ENCODE measurements at regions not wholly inside any gene's neighbourhood (a gene's known extent, or its start where the extent isn't known, plus 50 kb on each side); places are given as distances from the start of the nearest gene placed in this dataset.

DNA sequence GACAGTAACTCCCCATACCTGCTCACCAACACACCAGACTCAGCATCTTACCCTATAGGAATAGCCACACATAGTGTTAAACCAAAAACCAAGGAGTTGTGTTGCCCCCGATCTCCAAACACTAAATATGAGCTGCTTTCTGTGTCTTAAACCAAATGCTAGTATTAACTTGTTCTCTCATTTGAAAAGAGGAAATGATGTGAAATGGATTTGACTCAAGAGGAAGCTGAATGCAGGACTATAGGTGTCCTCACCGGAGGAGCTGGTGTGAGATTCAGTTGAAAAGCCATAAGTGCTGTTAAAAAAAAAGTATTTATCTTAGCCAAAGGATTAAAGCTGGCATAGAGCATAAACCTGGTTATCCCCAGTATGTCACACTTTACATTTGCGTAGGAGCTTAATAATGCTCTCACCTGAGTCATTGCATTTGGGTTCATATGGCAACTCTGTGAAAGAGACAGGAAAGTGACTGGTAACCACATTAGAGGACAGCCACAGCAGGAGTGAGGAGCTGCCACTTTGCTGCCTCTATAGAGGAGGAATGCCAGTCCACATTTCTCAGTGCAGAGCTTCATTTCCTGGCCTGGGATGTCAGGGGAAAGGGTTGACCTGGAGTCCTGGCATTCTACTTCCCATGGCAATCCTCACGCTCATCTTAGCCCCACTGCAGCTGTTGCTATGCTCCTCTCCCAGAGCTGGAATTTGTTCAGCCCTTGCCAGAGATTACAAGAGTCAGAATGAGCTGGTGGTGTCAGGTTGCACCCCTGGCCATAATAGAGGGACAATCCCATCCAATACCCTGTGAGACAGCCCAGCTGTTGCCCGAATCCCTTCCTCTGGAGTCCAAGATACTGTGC, 143.3 kb upstream of the ANKFN1 start:
- no peak for DNase-seq (ENCODE audit: low spot score)

DNA sequence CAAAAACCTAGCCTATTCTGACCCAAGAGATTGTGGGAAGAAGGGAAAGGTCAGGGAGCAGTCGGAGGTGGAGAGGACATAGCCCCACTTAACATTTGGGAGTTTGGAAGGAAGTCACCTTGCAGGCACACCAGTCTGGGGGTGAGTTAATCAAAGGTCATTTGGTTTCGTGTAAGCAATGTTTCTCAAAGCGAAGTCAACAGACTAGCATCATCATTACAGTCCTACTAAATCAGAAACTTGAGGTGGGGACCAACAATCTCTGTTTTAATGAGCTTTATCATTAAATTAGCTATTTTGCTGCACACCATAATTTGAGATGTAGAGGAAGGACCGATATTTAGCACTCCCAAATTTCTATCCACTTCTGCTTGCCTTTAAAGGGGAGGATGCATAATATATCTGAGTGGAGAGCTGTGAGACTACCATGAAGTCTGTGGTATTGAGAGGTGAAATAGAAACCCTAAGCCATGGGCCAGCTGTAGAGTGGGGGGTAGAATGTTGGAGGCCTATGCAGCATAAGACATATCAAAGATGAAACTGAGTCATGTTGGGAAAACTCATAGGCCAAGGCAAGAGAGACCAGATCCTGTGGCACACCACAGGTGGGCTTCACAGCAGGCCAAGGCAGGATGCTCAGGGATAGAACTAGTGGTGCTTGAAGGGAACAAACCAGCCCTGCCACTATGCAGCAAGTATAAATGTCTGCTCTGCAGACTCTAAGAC, 141.7 kb upstream of the ANKFN1 start:
- no peak for DNase-seq (ENCODE audit: low spot score)

DNA sequence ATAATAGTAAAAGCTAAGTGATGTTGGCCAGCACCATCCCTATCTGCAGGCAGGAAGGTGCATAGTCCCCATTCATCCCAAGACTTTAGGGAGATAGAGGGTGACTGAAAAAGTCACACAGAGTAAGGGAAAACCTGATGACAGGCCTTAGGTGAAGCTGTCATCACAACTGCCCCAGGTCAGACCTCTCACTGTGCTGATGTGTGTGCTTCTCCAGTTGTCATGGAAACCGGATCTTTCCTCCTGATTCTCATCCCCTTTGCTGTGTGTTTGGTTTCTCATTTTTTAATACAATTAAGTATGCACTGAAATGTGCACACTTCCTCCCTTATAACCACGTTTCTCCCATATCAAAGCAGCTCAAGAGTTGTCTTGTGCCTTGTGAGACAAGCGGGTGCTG, 135.1 kb upstream of the ANKFN1 start:
- DNase-seq (ENCODE audit: low spot score): no peak

DNA sequence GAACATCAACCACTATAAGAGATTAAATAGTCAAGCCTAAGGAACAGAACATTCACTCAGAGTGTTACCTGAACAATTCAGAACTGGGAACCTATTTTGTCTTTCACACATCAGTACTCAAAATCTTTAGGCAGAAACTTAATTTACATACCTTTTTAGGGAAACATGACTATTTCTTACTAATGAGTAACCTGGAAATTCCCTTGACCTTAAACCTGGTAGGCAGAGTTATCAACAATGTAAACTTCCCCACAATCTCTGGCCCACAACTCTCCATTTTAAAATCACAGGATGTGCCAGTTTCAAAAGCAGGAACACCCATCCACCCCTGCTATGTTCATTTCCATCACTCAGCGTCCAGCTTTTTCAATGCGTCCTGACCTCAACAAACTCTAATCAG, 132.9 kb upstream of the ANKFN1 start:
- no peak for DNase-seq (ENCODE audit: low spot score)

DNA sequence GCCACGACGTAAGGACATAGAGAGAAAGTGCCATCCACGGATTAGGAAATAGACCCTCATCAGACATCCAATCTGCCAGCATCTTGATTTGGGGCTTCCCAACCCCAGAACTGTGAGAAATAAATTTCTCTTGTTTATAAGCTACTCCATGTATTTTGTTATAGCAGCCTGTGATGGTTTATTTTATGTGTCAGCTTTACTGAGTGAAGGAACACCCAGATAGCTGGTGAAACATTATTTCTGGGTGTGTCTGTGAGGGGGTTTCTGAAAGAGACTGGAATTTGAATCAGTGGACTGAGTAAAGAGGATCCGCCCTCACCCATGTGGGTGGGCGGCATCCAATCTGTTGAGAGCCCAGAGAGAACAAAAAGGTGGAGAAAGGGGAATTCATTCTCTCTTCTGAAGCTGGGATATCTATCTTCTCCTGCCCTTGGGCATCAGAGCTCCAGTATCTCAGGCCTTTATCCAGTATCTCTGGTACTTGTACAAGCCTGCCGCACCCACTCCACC, 131.5 kb upstream of the ANKFN1 start:
- no peak for DNase-seq (ENCODE audit: low spot score)

DNA sequence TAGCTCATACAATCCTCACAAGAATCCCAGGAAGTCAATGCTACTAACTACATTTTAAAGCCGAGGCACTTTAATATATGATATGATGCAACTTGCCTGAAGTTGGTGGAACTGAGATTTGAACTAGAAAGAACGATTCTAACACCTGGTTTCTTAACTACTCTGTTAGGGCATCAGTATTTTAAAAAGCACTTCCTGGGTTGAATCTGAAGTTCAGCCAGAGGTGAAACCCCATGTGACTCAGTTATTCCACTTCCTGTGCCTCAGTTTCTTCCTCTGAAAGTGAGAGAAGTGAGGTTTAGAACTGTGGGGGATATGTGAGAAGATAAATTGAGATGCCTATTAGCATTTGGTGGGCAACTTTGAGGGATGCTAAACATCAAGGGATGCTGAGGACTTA, 129.4 kb upstream of the ANKFN1 start:
- DNase-seq (ENCODE audit: low spot score): no peak

DNA sequence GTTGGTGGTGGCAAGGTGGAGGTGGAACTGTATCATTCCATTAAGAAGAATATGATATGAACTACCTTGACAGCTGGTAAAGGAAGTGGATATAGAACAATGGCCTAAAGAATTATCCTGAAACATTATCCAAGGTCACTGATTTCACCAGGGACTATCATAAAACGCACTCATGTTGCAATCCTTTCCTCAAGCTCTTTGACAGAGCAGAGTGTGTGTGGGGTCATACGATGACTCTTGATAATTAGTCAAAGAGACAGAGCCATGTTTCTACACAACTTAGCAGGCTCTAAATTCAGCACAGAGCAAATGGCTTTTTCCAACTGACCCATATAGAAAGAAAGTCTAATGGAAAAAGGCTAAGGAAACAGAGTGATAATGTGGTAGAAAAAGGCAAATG, 126.4 kb upstream of the ANKFN1 start:
- no peak for DNase-seq (ENCODE audit: low spot score)

DNA sequence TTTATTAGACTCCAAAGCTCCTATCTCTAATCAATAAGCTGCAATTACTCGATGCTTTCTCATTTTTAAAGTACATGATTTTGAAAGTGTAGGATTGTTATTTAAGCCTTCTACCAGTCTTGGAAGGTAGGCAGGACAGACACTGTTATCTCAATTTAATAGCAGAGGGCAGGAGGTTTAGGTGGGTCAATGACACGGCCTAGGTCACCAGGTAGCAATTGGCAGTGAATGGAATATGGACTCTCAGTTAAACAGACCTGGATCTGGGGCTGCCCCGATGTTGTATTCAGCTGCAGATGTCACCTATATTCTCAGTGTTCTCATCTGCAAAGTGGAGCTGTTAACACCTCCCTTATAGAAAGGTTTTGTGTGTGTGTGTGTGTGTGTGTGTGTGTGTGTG, 124.4 kb upstream of the ANKFN1 start:
- no peak for DNase-seq (ENCODE audit: low spot score)

DNA sequence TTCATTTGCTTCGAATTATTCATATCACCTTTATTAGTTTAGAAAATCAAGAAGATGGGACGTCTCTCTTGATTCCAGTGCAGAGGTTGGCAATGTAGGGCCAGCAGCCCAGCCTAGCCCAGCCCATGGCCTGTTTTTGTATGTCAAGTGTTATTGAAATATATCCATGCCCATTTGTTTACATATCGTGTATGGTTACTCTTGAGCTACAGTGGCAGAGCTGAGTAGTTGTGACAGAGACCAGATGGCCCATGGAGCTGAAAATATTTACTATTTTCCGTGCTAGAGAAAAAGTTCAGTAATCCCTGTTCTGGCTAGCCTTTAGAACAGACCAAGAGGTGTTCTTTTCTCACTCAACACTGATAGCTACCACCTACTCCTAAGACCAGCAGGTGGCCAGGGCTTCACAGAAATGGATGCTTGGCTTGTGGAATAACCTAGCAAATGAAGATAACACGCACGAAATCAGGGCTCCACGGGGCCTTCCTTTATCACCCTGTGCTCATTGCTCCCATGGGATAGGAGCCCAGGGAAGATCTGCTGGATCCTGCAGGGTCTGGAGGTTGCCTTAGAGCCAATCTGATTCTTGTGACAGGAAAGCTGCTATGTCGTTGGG, 123.2 kb upstream of the ANKFN1 start:
- DNase-seq (ENCODE audit: low spot score): no peak

DNA sequence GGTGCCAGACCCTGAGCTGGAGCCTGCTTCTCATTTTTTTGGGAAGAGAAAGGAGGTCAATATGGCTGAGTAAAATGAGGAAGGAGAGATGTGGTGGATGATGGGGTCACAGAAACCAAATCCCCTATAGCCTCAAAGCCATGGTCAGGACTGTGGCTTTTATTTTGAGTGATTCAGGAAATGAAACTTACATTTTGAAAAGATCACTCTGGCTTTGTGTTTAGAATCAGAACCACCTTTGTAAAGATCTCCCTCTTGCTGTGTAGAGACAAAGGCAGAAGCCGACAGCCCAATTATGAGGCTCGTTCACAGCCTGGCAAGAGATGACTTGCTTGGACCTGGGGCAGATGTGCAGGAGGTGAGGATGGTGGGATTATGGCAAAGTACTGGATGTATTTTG, 121.6 kb upstream of the ANKFN1 start:
- no peak for DNase-seq (ENCODE audit: low spot score)

DNA sequence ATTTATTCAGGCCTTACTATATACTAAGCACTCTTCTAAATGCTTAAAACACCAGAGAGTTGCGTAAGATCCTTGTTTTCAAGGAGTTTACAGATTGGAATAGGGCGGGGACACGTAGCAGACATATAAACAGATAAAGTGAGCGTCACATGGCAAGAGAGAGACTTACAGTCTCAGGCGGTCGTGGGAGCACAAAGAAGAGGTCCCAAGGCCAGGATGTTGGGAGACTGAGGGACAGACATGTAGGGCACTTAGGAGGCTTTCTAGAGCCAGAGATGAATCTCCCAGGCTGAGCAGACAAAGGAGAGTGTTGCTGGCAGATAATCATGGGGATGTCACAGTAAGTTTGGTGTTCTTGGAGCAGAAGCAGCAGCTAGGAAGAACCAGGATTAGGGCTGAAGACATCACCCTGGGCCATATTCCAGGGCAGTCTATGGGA, 119.1 kb upstream of the ANKFN1 start:
- peak; percentile 21 for DNase-seq (ENCODE audit: low spot score)

DNA sequence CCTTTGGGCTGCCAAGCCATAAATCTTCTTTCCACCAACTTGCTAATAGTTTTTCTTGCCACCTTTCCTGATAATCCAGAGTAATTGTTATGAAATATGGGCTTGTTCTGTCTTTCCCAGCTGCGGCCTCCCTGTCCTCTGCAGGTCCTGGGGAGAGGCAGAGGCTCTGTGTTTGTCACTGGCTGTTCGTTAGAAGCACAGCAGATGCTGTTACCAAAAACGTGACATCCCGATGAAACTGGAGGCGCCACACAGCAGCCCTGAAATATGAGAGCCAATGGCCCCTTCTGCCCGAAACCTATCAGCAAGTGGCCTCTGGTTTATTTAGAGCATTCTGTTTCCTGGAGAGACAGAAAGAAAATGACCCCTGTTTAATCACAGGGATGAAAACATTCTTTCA, 115.1 kb upstream of the ANKFN1 start:
- DNase-seq (ENCODE audit: low spot score): no peak

DNA sequence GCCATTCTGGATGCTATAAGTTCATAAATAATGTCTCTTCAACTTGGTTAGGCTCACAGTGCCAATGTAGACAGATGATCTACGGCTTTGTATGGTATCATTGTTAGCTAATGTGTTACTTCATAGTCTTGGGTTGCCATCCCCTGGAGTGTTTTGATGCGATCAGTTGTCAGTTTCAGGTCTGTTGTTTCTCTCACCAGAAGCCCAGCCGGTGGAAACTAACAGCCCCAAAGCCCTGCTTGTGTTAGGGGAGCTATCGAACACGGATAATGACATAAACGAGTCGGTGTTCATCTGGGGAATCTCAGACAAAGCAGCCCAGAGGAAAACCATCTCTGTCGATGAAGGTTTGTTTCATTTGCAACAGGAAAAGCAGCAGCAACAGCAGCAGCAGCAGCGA, 107.4 kb upstream of the ANKFN1 start:
- no peak for DNase-seq (ENCODE audit: low spot score)

DNA sequence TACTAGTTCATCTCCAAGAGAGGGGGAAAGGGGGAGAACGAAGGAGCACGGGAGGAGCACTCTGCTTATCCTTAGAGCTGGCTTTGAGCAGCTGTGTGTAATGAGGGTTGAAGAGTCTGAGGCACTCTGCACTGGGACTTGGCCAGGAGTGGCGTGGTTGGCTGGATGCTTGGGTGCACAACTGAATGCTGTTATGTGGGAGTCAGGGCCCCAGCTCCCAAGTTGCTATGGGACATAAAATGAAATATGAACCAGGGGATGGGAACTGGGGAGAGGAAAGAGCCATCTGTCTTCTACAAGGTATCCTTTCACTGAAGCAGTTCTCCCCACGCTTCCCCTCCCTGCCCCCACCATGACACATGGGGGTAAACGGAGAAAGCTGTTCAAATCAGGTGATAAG, 105.9 kb upstream of the ANKFN1 start:
- no peak for DNase-seq (ENCODE audit: low spot score)

DNA sequence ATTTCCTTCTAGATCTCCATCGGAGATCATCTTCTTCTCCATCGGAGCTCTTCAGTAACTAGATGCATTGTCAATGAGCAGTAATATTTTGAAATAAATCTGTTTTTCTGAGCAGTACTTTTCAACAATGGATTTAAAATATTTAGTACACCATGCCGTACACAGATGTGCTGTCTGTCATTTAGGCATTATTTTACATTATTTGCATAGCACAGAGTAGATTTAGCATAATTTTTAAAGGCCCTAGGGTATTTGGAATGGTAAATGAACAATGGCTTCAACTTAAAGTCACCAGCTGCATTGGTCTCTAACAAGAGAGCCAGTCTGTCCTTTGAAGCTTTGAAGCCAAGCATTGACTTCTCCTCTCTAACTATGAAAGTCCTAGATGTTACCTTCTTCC, 95.4 kb upstream of the ANKFN1 start:
- no peak for DNase-seq (ENCODE audit: low spot score)

DNA sequence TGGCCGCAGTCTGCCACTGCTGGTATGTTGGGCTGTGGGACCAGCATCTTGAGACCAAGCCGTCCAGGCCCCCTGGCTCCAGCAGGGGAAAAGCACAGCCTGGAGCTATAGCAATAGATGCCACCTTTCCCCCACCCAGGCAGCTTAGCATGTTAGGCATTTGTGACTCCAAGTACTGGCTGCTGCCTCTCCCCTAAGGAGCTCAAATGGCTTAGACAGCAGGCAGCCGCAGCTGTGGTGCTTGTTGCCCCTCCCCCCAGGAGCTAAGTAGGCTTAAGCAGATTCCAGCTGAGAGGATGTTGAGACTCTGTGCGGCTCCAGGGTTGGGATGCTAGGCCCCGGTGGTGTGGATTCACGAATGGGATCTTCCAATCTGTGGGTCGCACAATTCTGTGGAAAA, 88.8 kb upstream of the ANKFN1 start:
- no peak for DNase-seq (ENCODE audit: low spot score)

DNA sequence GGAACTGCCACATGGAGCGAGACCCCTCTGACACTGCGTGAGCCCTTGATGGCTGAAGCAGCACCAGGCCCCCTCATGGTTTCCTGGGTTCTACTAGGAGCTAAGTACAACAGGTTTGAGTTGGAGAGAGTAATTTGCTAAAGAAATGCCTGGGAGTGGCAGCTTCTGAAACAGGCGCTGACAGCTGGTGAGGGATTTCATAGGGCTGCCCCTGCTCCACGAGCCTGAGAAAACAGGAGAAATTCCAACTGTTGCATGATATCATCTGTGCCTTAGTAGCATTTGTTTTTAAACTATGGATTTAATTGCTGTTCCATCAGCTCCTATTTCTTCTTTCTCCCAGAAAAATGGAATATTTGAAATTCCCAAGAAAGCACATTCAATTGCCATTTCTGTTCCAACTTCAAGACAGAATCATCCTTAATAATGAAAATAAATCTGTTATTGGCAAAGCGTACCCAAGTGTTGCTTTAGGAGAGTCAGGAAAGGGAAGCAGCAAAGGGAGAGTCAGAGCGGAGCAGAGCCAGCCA, 78.8 kb upstream of the ANKFN1 start:
- DNase-seq (ENCODE audit: low spot score): no peak

DNA sequence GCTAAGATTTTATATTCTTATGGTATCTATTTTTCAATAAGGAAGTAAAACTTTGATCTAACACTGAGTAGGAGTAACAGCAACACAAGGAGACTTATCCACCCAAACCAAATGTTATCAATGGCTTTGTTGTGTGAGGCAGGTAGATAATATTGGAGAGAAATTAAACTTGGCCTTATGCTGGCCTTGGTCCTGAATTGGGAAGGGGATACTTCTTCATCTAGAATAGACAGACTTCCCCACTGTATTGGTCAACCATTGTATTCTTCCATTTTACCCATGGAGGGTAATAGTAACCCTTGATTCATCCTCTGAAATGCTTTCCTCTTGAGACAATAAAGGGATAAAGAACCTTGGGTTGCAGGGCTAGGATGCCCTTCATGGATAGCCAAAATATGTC, 76.3 kb upstream of the ANKFN1 start:
- DNase-seq (ENCODE audit: low spot score): no peak

DNA sequence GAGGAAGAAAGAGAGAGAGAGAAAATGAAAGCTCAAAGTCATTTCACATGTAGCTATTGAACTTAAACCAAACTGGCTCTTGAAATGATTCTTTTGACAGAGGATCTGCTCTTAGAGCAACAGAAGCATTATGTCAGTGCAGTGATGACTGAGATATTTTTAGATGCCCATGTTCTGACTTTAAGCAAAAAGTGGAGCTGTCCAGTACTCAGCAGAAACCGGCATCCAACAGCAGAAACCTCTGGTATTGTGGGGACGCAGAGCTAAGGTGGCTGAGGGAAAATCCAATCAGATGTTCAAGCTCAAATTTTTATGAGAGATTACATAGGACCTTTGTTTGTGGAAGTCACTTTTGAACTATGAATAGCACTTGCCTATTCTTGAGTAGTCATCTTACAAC, 69.8 kb upstream of the ANKFN1 start:
- no peak for DNase-seq (ENCODE audit: low spot score)

DNA sequence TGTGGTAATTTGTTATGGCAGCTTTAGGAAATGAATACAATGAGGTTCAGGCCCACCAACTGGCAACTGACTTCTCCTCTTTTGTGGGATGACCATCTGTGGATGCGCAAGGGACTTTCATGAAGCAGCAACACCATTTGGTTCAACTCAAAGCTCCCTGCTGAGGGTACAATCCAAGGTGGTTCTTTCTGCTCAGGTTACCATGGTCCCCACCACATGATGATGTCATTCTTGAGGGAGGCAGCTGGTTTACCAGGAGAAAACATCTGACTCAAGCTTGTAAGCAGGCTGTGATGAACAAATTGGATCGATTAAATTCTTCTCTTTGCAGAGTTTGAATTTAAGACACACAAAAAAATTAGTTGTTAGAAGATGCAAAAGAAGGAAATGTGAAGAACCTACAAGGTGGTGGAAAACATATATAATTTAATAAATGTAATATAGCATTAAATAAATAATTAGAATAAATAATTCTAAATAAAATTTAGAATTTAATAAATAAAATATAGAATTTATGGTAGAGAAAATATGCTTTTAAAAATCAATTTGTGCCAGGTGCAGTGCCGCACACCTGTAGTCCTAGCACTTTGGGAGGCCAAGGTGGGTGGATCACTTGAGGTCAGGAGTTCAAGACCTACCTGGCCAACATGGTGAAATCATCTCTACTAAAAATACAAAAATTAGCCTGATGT, 67.6 kb upstream of the ANKFN1 start:
- DNase-seq (ENCODE audit: low spot score): no peak

DNA sequence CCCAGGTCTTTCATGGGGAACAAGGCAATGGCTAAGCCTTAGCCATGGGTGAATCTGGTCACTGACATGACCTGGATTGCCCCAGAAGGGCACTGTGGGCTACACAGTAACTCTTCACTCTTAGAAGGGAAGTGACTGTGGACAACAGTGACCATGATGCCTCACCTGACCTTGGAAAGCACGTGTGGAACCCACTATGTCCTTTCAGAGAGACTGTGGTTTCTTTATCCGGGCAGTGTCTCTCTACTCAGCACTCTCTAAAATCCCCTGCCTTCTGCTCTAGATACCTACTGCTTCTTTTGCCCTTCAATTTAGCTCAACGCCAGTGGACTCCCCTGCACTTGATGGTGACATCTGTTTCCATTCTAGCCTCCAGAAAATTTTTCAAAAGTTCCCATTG, 66.1 kb upstream of the ANKFN1 start:
- no peak for DNase-seq (ENCODE audit: low spot score)
